Testis (tissue), 2 donors: ENCODE measurements at regions not wholly inside any gene's neighbourhood (a gene's known extent, or its start where the extent isn't known, plus 50 kb on each side); places are given as distances from the start of the nearest gene placed in this dataset.

Experiments used
- POLR2A ChIP-seq: fragments of 450-650 bp; IDR thresholded peaks from one replicate; pipeline ENCODE4 v1.6.1; 2017; ENCODE audit warnings: antibody characterized with exemption, mild to moderate bottlenecking, moderate library complexity
- TF ChIP-seq, protein P1 (sequence below), 3 experiments: fragments of 450-650 bp in 2 of 3; fragments of 200-600 bp in 1 of 3; sonication (generic) in 1 of 3; IDR thresholded peaks; one replicate each; pipeline ENCODE4 v1.5.1; 2016 to 2019; ENCODE audit warnings: antibody characterized with exemption in 3 of 3, mild to moderate bottlenecking in 2 of 3, moderate library complexity in 1 of 3

DNA sequence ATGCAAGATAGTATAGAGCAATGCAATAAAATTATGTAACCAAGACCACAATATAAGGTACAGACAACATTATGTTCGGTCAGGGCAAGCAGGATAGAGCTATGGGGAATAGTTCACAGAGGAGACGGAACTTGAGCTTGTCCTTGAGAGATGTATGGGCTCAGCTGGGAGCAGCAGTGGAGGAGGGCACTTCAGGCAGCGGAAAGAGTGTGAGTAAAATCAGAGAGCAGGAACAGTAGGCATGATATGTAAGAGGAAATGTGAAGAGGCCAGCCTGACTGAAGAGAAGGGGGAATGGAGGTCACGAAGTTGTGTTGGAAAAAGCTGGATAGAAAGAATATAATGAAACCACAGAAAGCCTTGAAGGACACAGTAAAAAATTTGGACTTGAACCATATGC, 217.2 kb upstream of the NOCT start:
- TF ChIP-seq, protein P1, sequence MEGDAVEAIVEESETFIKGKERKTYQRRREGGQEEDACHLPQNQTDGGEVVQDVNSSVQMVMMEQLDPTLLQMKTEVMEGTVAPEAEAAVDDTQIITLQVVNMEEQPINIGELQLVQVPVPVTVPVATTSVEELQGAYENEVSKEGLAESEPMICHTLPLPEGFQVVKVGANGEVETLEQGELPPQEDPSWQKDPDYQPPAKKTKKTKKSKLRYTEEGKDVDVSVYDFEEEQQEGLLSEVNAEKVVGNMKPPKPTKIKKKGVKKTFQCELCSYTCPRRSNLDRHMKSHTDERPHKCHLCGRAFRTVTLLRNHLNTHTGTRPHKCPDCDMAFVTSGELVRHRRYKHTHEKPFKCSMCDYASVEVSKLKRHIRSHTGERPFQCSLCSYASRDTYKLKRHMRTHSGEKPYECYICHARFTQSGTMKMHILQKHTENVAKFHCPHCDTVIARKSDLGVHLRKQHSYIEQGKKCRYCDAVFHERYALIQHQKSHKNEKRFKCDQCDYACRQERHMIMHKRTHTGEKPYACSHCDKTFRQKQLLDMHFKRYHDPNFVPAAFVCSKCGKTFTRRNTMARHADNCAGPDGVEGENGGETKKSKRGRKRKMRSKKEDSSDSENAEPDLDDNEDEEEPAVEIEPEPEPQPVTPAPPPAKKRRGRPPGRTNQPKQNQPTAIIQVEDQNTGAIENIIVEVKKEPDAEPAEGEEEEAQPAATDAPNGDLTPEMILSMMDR (IDR thresholded peaks at IDR 0.05), result no peak
- no peak for TF ChIP-seq POLR2A
